Keratinocyte (primary cell): ENCODE measurements at regions not wholly inside any gene's neighbourhood (a gene's known extent, or its start where the extent isn't known, plus 50 kb on each side); places are given as distances from the start of the nearest gene placed in this dataset.

Experiments
- EZH2 ChIP-seq: IDR thresholded peaks from one replicate; pipeline ENCODE4 v1.6.1; 2012; ENCODE audit warnings: inconsistent platforms, mild to moderate bottlenecking, low read length, moderate library complexity
- TF ChIP-seq, protein P1 (sequence below), 3 experiments: IDR thresholded peaks in 1 of 3; conservative IDR thresholded peaks in 1 of 3; optimal IDR thresholded peaks in 1 of 3; 2 replicates in 2 of 3; 3 replicates in 1 of 3; pipeline versions ENCODE3 to v1.5.1; 2011; ENCODE audit warnings: low read length in 3 of 3, mild to moderate bottlenecking in 3 of 3, moderate library complexity in 2 of 3, control low read depth in 1 of 3, inconsistent platforms in 1 of 3; ENCODE audit not compliant: insufficient read depth in 2 of 3; ENCODE audit errors: extremely low read depth in 1 of 3

DNA sequence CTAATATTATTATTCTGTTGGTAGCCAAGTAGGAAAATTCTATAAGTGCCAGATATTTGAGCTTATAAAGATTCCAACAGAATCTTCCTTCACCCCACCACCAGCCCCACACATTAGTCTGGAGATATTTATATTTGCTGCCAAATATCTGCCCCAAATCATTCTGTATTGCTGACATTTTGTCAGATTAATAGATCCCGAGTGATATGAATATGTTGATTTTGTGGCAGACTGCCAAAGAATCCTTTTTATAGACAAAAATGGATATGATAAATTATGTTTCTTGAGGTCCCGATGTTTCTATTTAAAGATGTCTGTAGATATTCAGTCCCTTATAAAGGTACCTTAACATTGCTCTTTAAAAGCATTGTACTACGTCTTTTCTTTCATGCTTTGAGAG, 162.2 kb upstream of the KCNJ16 start:
- TF ChIP-seq EZH2, result no peak
- TF ChIP-seq, protein P1, sequence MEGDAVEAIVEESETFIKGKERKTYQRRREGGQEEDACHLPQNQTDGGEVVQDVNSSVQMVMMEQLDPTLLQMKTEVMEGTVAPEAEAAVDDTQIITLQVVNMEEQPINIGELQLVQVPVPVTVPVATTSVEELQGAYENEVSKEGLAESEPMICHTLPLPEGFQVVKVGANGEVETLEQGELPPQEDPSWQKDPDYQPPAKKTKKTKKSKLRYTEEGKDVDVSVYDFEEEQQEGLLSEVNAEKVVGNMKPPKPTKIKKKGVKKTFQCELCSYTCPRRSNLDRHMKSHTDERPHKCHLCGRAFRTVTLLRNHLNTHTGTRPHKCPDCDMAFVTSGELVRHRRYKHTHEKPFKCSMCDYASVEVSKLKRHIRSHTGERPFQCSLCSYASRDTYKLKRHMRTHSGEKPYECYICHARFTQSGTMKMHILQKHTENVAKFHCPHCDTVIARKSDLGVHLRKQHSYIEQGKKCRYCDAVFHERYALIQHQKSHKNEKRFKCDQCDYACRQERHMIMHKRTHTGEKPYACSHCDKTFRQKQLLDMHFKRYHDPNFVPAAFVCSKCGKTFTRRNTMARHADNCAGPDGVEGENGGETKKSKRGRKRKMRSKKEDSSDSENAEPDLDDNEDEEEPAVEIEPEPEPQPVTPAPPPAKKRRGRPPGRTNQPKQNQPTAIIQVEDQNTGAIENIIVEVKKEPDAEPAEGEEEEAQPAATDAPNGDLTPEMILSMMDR (optimal IDR thresholded peaks at IDR 0.05 in 1 of 3, IDR thresholded peaks at IDR 0.05 in 1 of 3, conservative IDR thresholded peaks at IDR 0.05 in 1 of 3; ENCODE audit: extremely low read depth in 1 of 3, insufficient read depth in 2 of 3, low read length in 3 of 3), result no peak
